CD14-positive monocyte (primary cell): ENCODE measurements at regions not wholly inside any gene's neighbourhood (a gene's known extent, or its start where the extent isn't known, plus 50 kb on each side); places are given as distances from the start of the nearest gene placed in this dataset.

Source experiments
- DNase-seq, 3 donors: peaks; one replicate each; pipeline ENCODE4 v3.0.0-alpha.2; 2011 to 2022
- H2AFZ ChIP-seq: 2 replicates; pipeline ENCODE4 v1.6.0; 2012; ENCODE audit warnings: mild to moderate bottlenecking, low read depth, low read length, inconsistent platforms; ENCODE audit not compliant: insufficient read depth, poor library complexity, severe bottlenecking
- H3K27ac ChIP-seq, 2 donors: 1 replicate in 1 of 2; 2 replicates in 1 of 2; pipeline ENCODE4 v1.5.1; 2012 to 2013; ENCODE audit warnings: low read length in 2 of 2, control low read depth in 1 of 2, inconsistent platforms in 1 of 2, low read depth in 1 of 2, mild to moderate bottlenecking in 1 of 2
- H3K27me3 ChIP-seq, 2 donors: one replicate each; pipeline versions ENCODE4 v1.6.0 to v1.6.1; 2011 to 2013; ENCODE audit warnings: low read length in 2 of 2; ENCODE audit not compliant: control insufficient read depth in 2 of 2, insufficient read depth in 2 of 2
- H3K36me3 ChIP-seq, 2 donors: replicated peaks in 1 of 2; 1 replicate in 1 of 2; 2 replicates in 1 of 2; pipeline versions ENCODE4 v1.5.1 to v1.6.1; 2012 to 2013; ENCODE audit warnings: low read length in 2 of 2, control low read depth in 1 of 2, inconsistent platforms in 1 of 2, mild to moderate bottlenecking in 1 of 2; ENCODE audit not compliant: insufficient read depth in 2 of 2, control insufficient read depth in 1 of 2
- H3K4me1 ChIP-seq, 2 donors: 1 replicate in 1 of 2; 2 replicates in 1 of 2; pipeline versions ENCODE4 v1.5.1 to v1.6.1; 2012 to 2013; ENCODE audit warnings: low read length in 2 of 2, control low read depth in 1 of 2, inconsistent platforms in 1 of 2, mild to moderate bottlenecking in 1 of 2, moderate library complexity in 1 of 2; ENCODE audit not compliant: insufficient read depth in 2 of 2, control insufficient read depth in 1 of 2
- H3K4me2 ChIP-seq: replicated peaks from 2 replicates; pipeline ENCODE3; 2012; ENCODE audit warnings: low read length, moderate library complexity, mild to moderate bottlenecking; ENCODE audit not compliant: poor library complexity, severe bottlenecking; ENCODE audit errors: extremely low read depth
- H3K4me3 ChIP-seq, 3 experiments: fragments of 200-600 bp in 1 of 3; sonication (generic) in 1 of 3; replicated peaks in 1 of 3; 1 replicate in 2 of 3; 2 replicates in 1 of 3; pipeline ENCODE4 v1.5.1; 2011 to 2013; ENCODE audit warnings: low read length in 3 of 3, mild to moderate bottlenecking in 3 of 3, control low read depth in 2 of 3, low read depth in 2 of 3, inconsistent platforms in 1 of 3, moderate library complexity in 1 of 3
- H3K79me2 ChIP-seq: 2 replicates; pipeline ENCODE4 v1.6.0; 2012; ENCODE audit warnings: mild to moderate bottlenecking, control low read depth, inconsistent platforms, low read length, moderate library complexity; ENCODE audit not compliant: insufficient read depth
- H3K9ac ChIP-seq: 2 replicates; pipeline ENCODE4 v1.6.0; 2017; ENCODE audit warnings: low read length, mild to moderate bottlenecking; ENCODE audit not compliant: insufficient read depth, poor library complexity, severe bottlenecking
- H3K9me3 ChIP-seq, 2 donors: replicated peaks in 1 of 2; 1 replicate in 1 of 2; 2 replicates in 1 of 2; pipeline versions ENCODE4 v1.5.1 to v1.6.1; 2012 to 2013; ENCODE audit warnings: low read length in 2 of 2, control low read depth in 1 of 2; ENCODE audit not compliant: control insufficient read depth in 1 of 2, insufficient read depth in 1 of 2
- H4K20me1 ChIP-seq: 2 replicates; pipeline ENCODE4 v1.6.0; 2012; ENCODE audit warnings: mild to moderate bottlenecking, low read length, control low read depth, moderate library complexity; ENCODE audit not compliant: insufficient read depth
- H3K27ac Mint-ChIP-seq, 7 donors: one replicate each; pipeline ENCODE4 v1.8.0; 2020; ENCODE audit warnings: mild to moderate bottlenecking in 7 of 7, mixed read lengths in 7 of 7, moderate library complexity in 6 of 7, inconsistent platforms in 2 of 7
- H3K27me3 Mint-ChIP-seq, 3 donors: one replicate each; pipeline ENCODE4 v1.8.0; 2021 to 2022; ENCODE audit warnings: low read depth in 3 of 3, mild to moderate bottlenecking in 3 of 3, mixed read lengths in 3 of 3, moderate library complexity in 3 of 3, inconsistent platforms in 1 of 3
- H3K36me3 Mint-ChIP-seq, 2 donors: one replicate each; pipeline ENCODE4 v1.8.0; 2020; ENCODE audit warnings: mixed read lengths in 2 of 2, inconsistent platforms in 1 of 2, mild to moderate bottlenecking in 1 of 2
- H3K4me1 Mint-ChIP-seq: one replicate; pipeline ENCODE4 v1.8.0; 2020; ENCODE audit warnings: mild to moderate bottlenecking, mixed read lengths
- H3K4me3 Mint-ChIP-seq, 2 donors: one replicate each; pipeline ENCODE4 v1.8.0; 2020; ENCODE audit warnings: mild to moderate bottlenecking in 2 of 2, mixed read lengths in 2 of 2, moderate library complexity in 1 of 2
- H3K9me3 Mint-ChIP-seq, 7 donors: one replicate each; pipeline ENCODE4 v1.8.0; 2020 to 2022; ENCODE audit warnings: mixed read lengths in 7 of 7, mild to moderate bottlenecking in 6 of 7, moderate library complexity in 6 of 7, inconsistent platforms in 2 of 7
- CTCF ChIP-seq: fragments of 200-600 bp; IDR thresholded peaks from one replicate; pipeline ENCODE4 v1.8.0; 2022; ENCODE audit warnings: antibody characterized with exemption, mild to moderate bottlenecking
- WGBS: methylation state at CpG from one replicate; pipeline ENCODE4 v1.1.5; 2013; ENCODE audit warnings: missing lambda C conversion rate; ENCODE audit not compliant: insufficient coverage; 5-methylcytosine and 5-hydroxymethylcytosine counted together
- intact Hi-C, 2 donors: fragments of 100-400 bp; cut with micrococcal nuclease; formaldehyde crosslinking; loops; one replicate each; pipeline versions ENCODE4 v1.15.0 to v1.15.1; 2023

GRCh38 chr12:131281016-131281415, 327.3 kb downstream of the ADGRD1 start:
- no peaks in the 10 kb centered on the region for H3K4me1 Mint-ChIP-seq
- no peaks in the 10 kb centered on the region for H3K36me3 Mint-ChIP-seq
- H3K9ac ChIP-seq = no peak overlapping the region
- 88% methylated on average over 11 of the region's 11 CpGs for WGBS
- no peak overlapping the region for H3K27ac ChIP-seq
- H2AFZ ChIP-seq = no peak overlapping the region
- no peak overlapping the region for H3K4me3 Mint-ChIP-seq
- no peaks in the 10 kb centered on the region for H3K27me3 ChIP-seq
- no peaks in the 10 kb centered on the region for H4K20me1 ChIP-seq
- H3K9me3 Mint-ChIP-seq = peaks cover 0 to 3% (median 0%) of the 10 kb centered on the region in 7 donors
- H3K27me3 Mint-ChIP-seq = peaks cover 0 to 3% (median 3%) of the 10 kb centered on the region in 3 donors
- H3K4me3 ChIP-seq = no peak overlapping the region
- H3K4me1 ChIP-seq = no peaks in the 10 kb centered on the region
- intact Hi-C loops = no loop called here
- H3K4me2 ChIP-seq = no peak overlapping the region
- H3K27ac Mint-ChIP-seq = peak overlapping the region in 2 of 7 donors; percentile 27 to 32
- TF ChIP-seq CTCF = no peak
- no peak for DNase-seq
- no peaks in the 10 kb centered on the region for H3K9me3 ChIP-seq
- no peaks in the 10 kb centered on the region for H3K79me2 ChIP-seq
- H3K36me3 ChIP-seq = no peaks in the 10 kb centered on the region

GRCh38 chr12:131282292-131283080, 328.8 kb downstream of the ADGRD1 start:
- no peak overlapping the region for H2AFZ ChIP-seq
- no peak overlapping the region for H3K4me2 ChIP-seq
- no peak overlapping the region for H3K27ac ChIP-seq
- WGBS = 92% methylated on average over 23 of the region's 33 CpGs
- H3K4me3 Mint-ChIP-seq = no peak overlapping the region
- no peaks in the 10 kb centered on the region for H3K36me3 Mint-ChIP-seq
- no peaks in the 10 kb centered on the region for H3K36me3 ChIP-seq
- H3K4me1 ChIP-seq = no peaks in the 10 kb centered on the region
- peak overlapping the region in 1 of 7 donors; percentile 33 for H3K27ac Mint-ChIP-seq
- no peaks in the 10 kb centered on the region for H3K27me3 ChIP-seq
- no peak for TF ChIP-seq CTCF
- no peaks in the 10 kb centered on the region for H4K20me1 ChIP-seq
- no peak for DNase-seq
- peaks cover 0 to 7% (median 3%) of the 10 kb centered on the region in 3 donors for H3K27me3 Mint-ChIP-seq
- no peaks in the 10 kb centered on the region for H3K9me3 ChIP-seq
- H3K79me2 ChIP-seq = no peaks in the 10 kb centered on the region
- H3K9ac ChIP-seq = no peak overlapping the region
- peaks cover 0 to 3% (median 0%) of the 10 kb centered on the region in 7 donors for H3K9me3 Mint-ChIP-seq
- H3K4me1 Mint-ChIP-seq = no peaks in the 10 kb centered on the region
- H3K4me3 ChIP-seq = no peak overlapping the region
- intact Hi-C loops = no loop called here
